GM13977 (cell line): ENCODE measurements at regions not wholly inside any gene's neighbourhood (a gene's known extent, or its start where the extent isn't known, plus 50 kb on each side); places are given as distances from the start of the nearest gene placed in this dataset.

ENCODE experiments used
- DNase-seq: peaks from one replicate; pipeline ENCODE4 v3.0.0; 2012; ENCODE audit warnings: low spot score
- CTCF ChIP-seq: IDR thresholded peaks from 2 replicates; pipeline ENCODE4 v1.5.1; 2012; ENCODE audit warnings: mild to moderate bottlenecking, control low read depth; ENCODE audit not compliant: insufficient read depth; ENCODE audit errors: extremely low read depth, missing control alignments
- in situ Hi-C: fragments of 300-500 bp; cut with MboI; formaldehyde crosslinking; loops from one replicate; pipeline ENCODE4 v1.12.0; 2022; ENCODE audit warnings: low sequenced_read_pairs, low pct_unique_long_range_greater_than_20kb, mixed read lengths, inconsistent platforms; ENCODE audit not compliant: unreplicated experiment

DNA sequence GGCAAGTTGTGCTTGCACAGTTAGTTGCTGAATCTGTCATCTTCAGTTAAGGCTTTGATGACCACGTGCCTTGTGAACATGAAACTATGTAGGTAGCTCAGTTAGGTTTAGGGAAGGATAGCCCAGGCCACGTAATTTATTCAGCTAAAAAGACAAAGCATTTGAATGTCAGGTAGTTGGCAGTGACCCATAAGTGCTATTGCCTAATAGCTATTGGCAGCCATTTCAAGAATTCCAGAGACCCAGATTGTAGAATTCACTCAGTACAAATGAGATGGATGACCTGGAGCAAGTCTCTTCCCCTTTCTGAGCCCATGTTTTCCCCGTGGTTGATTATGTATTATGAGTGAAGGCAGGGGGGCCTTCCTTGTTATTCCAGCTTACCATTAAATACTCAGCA, 265.3 kb upstream of the ANO5 start:
- in situ Hi-C loops = no loop called here
- TF ChIP-seq CTCF = no peak
- no peak for DNase-seq

- no peak for TF ChIP-seq CTCF
- in situ Hi-C loops = no loop called here
- no peak for DNase-seq
Observed at GRCh38 chr11:21928847-21929246, 264.0 kb upstream of the ANO5 start.

DNA sequence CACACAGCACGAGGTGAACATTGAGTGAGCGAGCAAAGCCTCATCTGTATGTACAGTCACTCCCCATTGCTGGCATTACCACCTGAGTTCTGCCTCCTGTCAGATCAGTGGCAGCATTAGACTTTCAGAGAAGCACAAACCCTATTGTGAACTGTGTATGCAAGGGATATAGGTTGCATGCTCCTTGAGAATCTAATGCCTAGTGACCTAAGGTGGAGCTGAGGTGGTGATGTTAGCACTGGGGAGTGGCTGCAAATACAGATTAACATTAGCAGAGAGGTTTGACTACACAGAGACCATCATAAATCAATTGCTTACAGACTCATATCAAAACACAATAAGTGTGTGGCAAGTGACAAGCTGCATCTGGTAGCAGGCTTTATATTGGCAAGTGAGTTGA, 262.5 kb upstream of the ANO5 start:
- TF ChIP-seq CTCF = no peak
- in situ Hi-C loops = no loop called here
- DNase-seq = no peak

DNA sequence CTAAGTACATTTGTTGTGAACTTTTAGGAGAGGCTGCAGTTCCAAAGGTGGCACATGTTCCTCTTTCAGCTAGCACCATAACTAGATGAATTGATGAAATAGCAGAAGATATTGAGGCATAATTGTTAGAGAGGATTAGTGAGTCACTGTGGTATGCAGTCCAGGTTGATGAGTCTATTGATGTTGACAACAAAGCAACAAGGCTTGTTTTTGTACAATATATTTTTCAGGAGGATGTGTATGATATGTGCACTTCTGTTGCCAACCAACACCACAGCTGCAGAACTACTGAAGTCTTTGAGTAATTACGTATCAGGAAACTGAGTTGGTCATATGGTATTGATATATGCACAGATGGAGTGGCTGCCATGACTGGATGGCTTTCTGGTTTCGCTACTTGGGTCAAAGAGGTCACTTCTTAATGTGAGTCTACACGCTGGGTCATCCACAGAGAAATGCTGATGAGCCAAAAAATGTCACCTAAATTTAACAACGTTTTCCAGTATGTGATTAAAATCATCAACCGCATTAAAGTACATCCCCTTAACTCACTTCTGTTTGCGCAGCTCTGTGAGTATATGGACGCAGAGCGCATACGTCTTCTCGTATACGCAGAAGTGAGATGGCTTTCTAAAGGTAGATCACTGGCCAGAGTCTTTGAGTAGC, 261.3 kb upstream of the ANO5 start:
- in situ Hi-C loops = no loop called here
- TF ChIP-seq CTCF = no peak

DNA sequence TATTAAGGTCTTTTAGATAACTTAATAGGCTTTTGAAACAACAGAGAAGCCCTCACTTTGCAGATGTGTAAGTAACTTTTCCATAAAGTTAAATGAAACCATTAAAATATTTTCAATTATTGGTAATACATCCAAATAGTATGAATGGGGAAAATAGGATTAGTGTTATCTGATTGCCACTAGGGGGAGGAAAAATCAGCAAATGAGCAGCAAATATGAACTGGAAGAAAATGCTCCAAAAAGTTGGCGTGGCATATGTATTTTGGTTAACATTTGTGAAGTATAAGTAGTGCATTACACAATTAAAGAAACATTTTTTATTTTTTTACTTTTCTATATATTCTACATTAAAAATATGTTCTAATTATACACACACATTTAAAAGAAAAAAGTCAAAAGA, 259.8 kb upstream of the ANO5 start:
- in situ Hi-C loops = no loop called here

More for the DNA sequence above, 261.3 kb upstream of the ANO5 start:
- DNase-seq = no peak

GRCh38 chr11:21944577-21944976, 248.3 kb upstream of the ANO5 start:
- no peak for DNase-seq
- no peak for TF ChIP-seq CTCF
- in situ Hi-C loops = no loop called here

More for the DNA sequence above, 259.8 kb upstream of the ANO5 start:
- no peak for DNase-seq
- TF ChIP-seq CTCF = peak; percentile 43
